Esophagus muscularis mucosa (tissue), 4 donors: ENCODE measurements at regions not wholly inside any gene's neighbourhood (a gene's known extent, or its start where the extent isn't known, plus 50 kb on each side); places are given as distances from the start of the nearest gene placed in this dataset.

Experiments
- CTCF ChIP-seq, 3 experiments: fragments of 200-600 bp in 2 of 3; fragments of 450-650 bp in 1 of 3; sonication (generic) in 2 of 3; IDR thresholded peaks; one replicate each; pipeline ENCODE4 v1.5.1; 2017 to 2019; ENCODE audit warnings: antibody characterized with exemption in 3 of 3, mild to moderate bottlenecking in 2 of 3, moderate library complexity in 1 of 3
- EP300 ChIP-seq: sonication (generic); formaldehyde crosslinking; IDR thresholded peaks from one replicate; pipeline ENCODE4 v1.6.1; 2017; ENCODE audit warnings: antibody characterized with exemption
- POLR2A ChIP-seq: fragments of 450-650 bp; IDR thresholded peaks from one replicate; pipeline ENCODE4 v1.6.1; 2017; ENCODE audit warnings: antibody characterized with exemption, moderate library complexity, mild to moderate bottlenecking, low read depth
- POLR2AphosphoS5 ChIP-seq, 2 donors: sonication (generic); formaldehyde crosslinking; IDR thresholded peaks; one replicate each; pipeline ENCODE4 v1.6.1; 2017; ENCODE audit warnings: antibody characterized with exemption in 2 of 2

GRCh38 chr2:54040685-54041084 is 69.9 kb upstream of the PSME4 start:
- TF ChIP-seq POLR2A (no peak), CTCF (IDR thresholded peaks at IDR 0.05) (no peak), EP300 (no peak), POLR2AphosphoS5 (IDR thresholded peaks at IDR 0.05) (no peak)
